IMR-90 (cell line): ENCODE measurements at regions not wholly inside any gene's neighbourhood (a gene's known extent, or its start where the extent isn't known, plus 50 kb on each side); places are given as distances from the start of the nearest gene placed in this dataset.

Experiments
- ATAC-seq: fragments of 200-7000 bp; cut with Tn5 transposase; 2 replicates; pipeline ENCODE4 v1.9.1; 2020; ENCODE audit warnings: low read depth, mild to moderate bottlenecking, moderate library complexity
- BruUV-seq: library from RNA; stranded (reverse); fragments of 400-500 nt; replicated peaks from 2 replicates; lab custom pipeline; 2021; lab: Mats Ljungman, UMichigan
- CTCF ChIA-PET: fragments of 300-600 bp; formaldehyde crosslinking; extraction: SDS; loops from one replicate; lab custom pipeline; 2021; ENCODE audit warnings: antibody characterized with exemption; lab: Yijun Ruan, JAX
- POLR2A ChIA-PET: fragments of 300-600 bp; sonication (Branson Sonifier 250); formaldehyde crosslinking; loops from one replicate; lab custom pipeline; 2022; ENCODE audit warnings: antibody characterized with exemption; ENCODE audit not compliant: unreplicated experiment; lab: Charles Lee
- DNase-seq: peaks from one replicate; pipeline ENCODE4 v3.0.0; 2013
- H2AFZ ChIP-seq: replicated peaks from 2 replicates; pipeline ENCODE3; 2013; ENCODE audit warnings: low read length, mild to moderate bottlenecking; ENCODE audit not compliant: poor library complexity
- H2AK5ac ChIP-seq: 2 replicates; pipeline ENCODE4 v1.6.1; 2013; ENCODE audit warnings: low read depth, low read length, inconsistent platforms
- H2AK9ac ChIP-seq: replicated peaks from 2 replicates; pipeline ENCODE3; 2013; ENCODE audit warnings: mild to moderate bottlenecking, low read depth, low read length, moderate library complexity; ENCODE audit not compliant: poor library complexity
- H2BK120ac ChIP-seq: 2 replicates; pipeline ENCODE4 v1.6.1; 2013; ENCODE audit warnings: low read depth, low read length, inconsistent platforms
- H2BK15ac ChIP-seq: 3 replicates; pipeline ENCODE4 v1.6.1; 2013; ENCODE audit warnings: low read depth, low read length, inconsistent platforms
- H2BK20ac ChIP-seq: 2 replicates; pipeline ENCODE4 v1.6.1; 2013; ENCODE audit warnings: low read depth, mild to moderate bottlenecking, inconsistent platforms, low read length, moderate library complexity
- H2BK5ac ChIP-seq: 2 replicates; pipeline ENCODE4 v1.6.1; 2013; ENCODE audit warnings: mild to moderate bottlenecking, low read depth, low read length, inconsistent platforms; ENCODE audit not compliant: poor library complexity, severe bottlenecking
- H3K14ac ChIP-seq: replicated peaks from 2 replicates; pipeline ENCODE4 v1.6.1; 2013; ENCODE audit warnings: low read depth, low read length, inconsistent platforms
- H3K18ac ChIP-seq: 2 replicates; pipeline ENCODE4 v1.6.1; 2013; ENCODE audit warnings: low read depth, low read length, control low read depth
- H3K23ac ChIP-seq: 2 replicates; pipeline ENCODE4 v1.6.1; 2013; ENCODE audit warnings: low read depth, low read length, inconsistent platforms
- H3K27ac ChIP-seq: 2 replicates; pipeline ENCODE4 v1.5.1; 2013; ENCODE audit warnings: mild to moderate bottlenecking, control low read depth, low read length; ENCODE audit not compliant: insufficient read depth
- H3K27me3 ChIP-seq: 2 replicates; pipeline ENCODE4 v1.6.1; 2013; ENCODE audit warnings: low read length; ENCODE audit not compliant: control insufficient read depth, insufficient read depth
- H3K36me3 ChIP-seq: 2 replicates; pipeline ENCODE4 v1.6.1; 2013; ENCODE audit warnings: low read length, mixed read lengths; ENCODE audit not compliant: control insufficient read depth, insufficient read depth
- H3K4ac ChIP-seq: 2 replicates; pipeline ENCODE4 v1.6.1; 2013; ENCODE audit warnings: low read depth, low read length, inconsistent platforms
- H3K4me1 ChIP-seq: 2 replicates; pipeline ENCODE4 v1.6.1; 2013; ENCODE audit warnings: low read length, mixed read lengths; ENCODE audit not compliant: control insufficient read depth, insufficient read depth
- H3K4me2 ChIP-seq: 2 replicates; pipeline ENCODE4 v1.6.1; 2013; ENCODE audit warnings: low read depth, mild to moderate bottlenecking, control low read depth, low read length, moderate library complexity
- H3K4me3 ChIP-seq: 2 replicates; pipeline ENCODE4 v1.5.1; 2013; ENCODE audit warnings: low read depth, mild to moderate bottlenecking, control low read depth, low read length, moderate library complexity; ENCODE audit not compliant: insufficient read depth
- H3K56ac ChIP-seq: 2 replicates; pipeline ENCODE4 v1.6.1; 2013; ENCODE audit warnings: low read length, inconsistent platforms; ENCODE audit not compliant: insufficient read depth; ENCODE audit errors: extremely low read depth
- H3K79me1 ChIP-seq, 2 experiments: 2 replicates each; pipeline ENCODE4 v1.6.1; 2013; ENCODE audit warnings: low read length in 2 of 2, inconsistent platforms in 1 of 2, low read depth in 1 of 2
- H3K9ac ChIP-seq: 2 replicates; pipeline ENCODE4 v1.6.1; 2013; ENCODE audit warnings: low read depth, low read length, control low read depth
- H3K9me1 ChIP-seq: 2 replicates; pipeline ENCODE4 v1.6.1; 2013; ENCODE audit warnings: low read length, inconsistent platforms; ENCODE audit not compliant: insufficient read depth
- H3K9me3 ChIP-seq: 2 replicates; pipeline ENCODE4 v1.6.1; 2013; ENCODE audit warnings: low read length; ENCODE audit not compliant: control insufficient read depth, insufficient read depth
- H4K20me1 ChIP-seq: 2 replicates; pipeline ENCODE4 v1.6.1; 2013; ENCODE audit warnings: low read length, inconsistent platforms; ENCODE audit not compliant: insufficient read depth
- H4K5ac ChIP-seq: 2 replicates; pipeline ENCODE4 v1.6.1; 2013; ENCODE audit warnings: mild to moderate bottlenecking, low read depth, low read length, control low read depth
- H4K8ac ChIP-seq, 2 experiments: 2 replicates each; pipeline ENCODE4 v1.6.1; 2013; ENCODE audit warnings: low read depth in 2 of 2, low read length in 2 of 2, control low read depth in 1 of 2, inconsistent platforms in 1 of 2
- H4K91ac ChIP-seq: 2 replicates; pipeline ENCODE4 v1.6.1; 2013; ENCODE audit warnings: low read depth, low read length, inconsistent platforms; ENCODE audit not compliant: insufficient read depth
- BHLHE40 ChIP-seq: fragments of 150-350 bp; IDR thresholded peaks from 2 replicates; pipeline ENCODE4 v1.6.1; 2016; ENCODE audit warnings: mild to moderate bottlenecking, low read depth, low read length
- CEBPB ChIP-seq: IDR thresholded peaks from 2 replicates; pipeline ENCODE4 v1.6.1; 2012; ENCODE audit warnings: low read depth, low read length, improper control_type of control experiment
- CHD1 ChIP-seq: IDR thresholded peaks from 2 replicates; pipeline ENCODE4 v1.6.1; 2012; ENCODE audit warnings: low read depth, low read length, improper control_type of control experiment
- FOS ChIP-seq: fragments of 150-350 bp; IDR thresholded peaks from 2 replicates; pipeline ENCODE4 v1.6.1; 2016; ENCODE audit warnings: low read depth, low read length
- MAFK ChIP-seq: IDR thresholded peaks from 2 replicates; pipeline ENCODE4 v1.6.1; 2012; ENCODE audit warnings: low read depth, low read length, improper control_type of control experiment
- MAZ ChIP-seq: IDR thresholded peaks from 2 replicates; pipeline ENCODE4 v1.6.1; 2012; ENCODE audit warnings: low read depth, mild to moderate bottlenecking, low read length, improper control_type of control experiment, moderate library complexity, borderline replicate concordance
- MXI1 ChIP-seq: IDR thresholded peaks from 2 replicates; pipeline ENCODE4 v1.6.1; 2012; ENCODE audit warnings: low read depth, mild to moderate bottlenecking, low read length, moderate library complexity, borderline replicate concordance
- NFE2L2 ChIP-seq: fragments of 150-350 bp; IDR thresholded peaks from 2 replicates; pipeline ENCODE4 v1.6.1; 2016; ENCODE audit warnings: low read depth, mild to moderate bottlenecking, low read length
- POLR2A ChIP-seq: IDR thresholded peaks from 2 replicates; pipeline ENCODE4 v1.6.1; 2012; ENCODE audit warnings: mild to moderate bottlenecking, low read depth, low read length
- RAD21 ChIP-seq: IDR thresholded peaks from 2 replicates; pipeline ENCODE4 v1.6.1; 2012; ENCODE audit warnings: low read length, improper control_type of control experiment
- RCOR1 ChIP-seq: IDR thresholded peaks from 2 replicates; pipeline ENCODE4 v1.6.1; 2012; ENCODE audit warnings: mild to moderate bottlenecking, low read length, improper control_type of control experiment; ENCODE audit not compliant: insufficient replicate concordance
- RFX5 ChIP-seq: IDR thresholded peaks from 2 replicates; pipeline ENCODE4 v1.8.0; 2012; ENCODE audit warnings: low read depth, mild to moderate bottlenecking, low read length, moderate library complexity
- SMC3 ChIP-seq: fragments of 150-350 bp; IDR thresholded peaks from 2 replicates; pipeline ENCODE4 v1.6.1; 2016; ENCODE audit warnings: low read depth, mild to moderate bottlenecking, antibody characterized with exemption, low read length, moderate library complexity
- WGBS, 2 experiments: methylation state at CpG; one replicate each; pipeline versions ENCODE4 v1.1.5 to v1.1.7; 2013; ENCODE audit warnings: missing lambda C conversion rate in 2 of 2; ENCODE audit not compliant: insufficient read length in 1 of 2; ENCODE audit errors: extremely low coverage in 2 of 2; 5-methylcytosine and 5-hydroxymethylcytosine counted together
- dilution Hi-C: fragments of 300-500 bp; cut with HindIII; formaldehyde crosslinking; loops from one replicate; pipeline ENCODE4 v1.14.3; 2018; ENCODE audit warnings: low sequenced_read_pairs; ENCODE audit not compliant: unreplicated experiment
- in situ Hi-C: fragments of 300-500 bp; cut with MboI; formaldehyde crosslinking; loops from 3 replicates; pipeline ENCODE4 v1.14.3; 2019; ENCODE audit warnings: low sequenced_read_pairs, inconsistent platforms, mixed read lengths
- intact Hi-C: fragments of 100-400 bp; cut with micrococcal nuclease; formaldehyde crosslinking; loops from 2 replicates; pipeline ENCODE4 v1.10.0; 2022
- TF ChIP-seq, protein P1 (sequence below): fragments of 150-350 bp; IDR thresholded peaks from 2 replicates; pipeline ENCODE4 v1.6.1; 2017; ENCODE audit warnings: mild to moderate bottlenecking, antibody characterized with exemption, low read length, low read depth
- TF ChIP-seq, protein P2 (sequence below): fragments of 150-350 bp; IDR thresholded peaks from 2 replicates; pipeline ENCODE4 v1.6.1; 2016; ENCODE audit warnings: low read depth, mild to moderate bottlenecking, low read length, moderate library complexity, borderline replicate concordance
- TF ChIP-seq, protein P3 (sequence below): conservative IDR thresholded peaks from 2 replicates; pipeline ENCODE4 v1.5.1; 2012; ENCODE audit warnings: mild to moderate bottlenecking, low read depth, low read length, improper control_type of control experiment

DNA sequence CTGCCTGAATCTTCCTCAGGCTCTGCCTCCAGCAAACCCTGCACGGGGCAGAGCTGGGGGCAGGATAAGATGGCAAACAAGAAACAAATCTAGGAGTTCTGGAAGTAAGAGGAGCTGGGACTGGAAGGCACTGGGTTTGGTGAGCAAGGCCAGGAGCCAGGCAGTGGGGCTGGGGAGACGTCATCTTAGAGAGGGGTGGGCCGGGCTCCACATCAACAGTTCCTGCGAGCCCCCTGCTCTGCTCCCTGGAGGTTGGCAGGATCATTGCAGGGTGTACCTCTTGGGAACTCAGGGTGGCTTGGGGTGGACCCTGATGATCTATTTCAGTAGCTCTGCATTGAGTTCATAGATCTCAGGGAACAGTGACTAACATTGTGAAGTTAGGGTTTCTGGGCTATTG, 87.3 kb upstream of the PRR23E start:
- Histone ChIP-seq H2BK5ac (no peak overlapping the region), H4K5ac (no peak overlapping the region), H2AFZ (no peak overlapping the region), H2BK15ac (no peak overlapping the region), H3K23ac (no peak overlapping the region), H2BK120ac (no peak overlapping the region), H2BK20ac (no peak overlapping the region), H3K18ac (no peak overlapping the region), H3K27me3 (peaks cover 19% of the 10 kb centered on the region; the same call in 1 of the 2 replicates), H4K8ac (no peak overlapping the region), H3K9me3 (no peaks in the 10 kb centered on the region), H3K79me1 (no peaks in the 10 kb centered on the region), H3K4me1 (no peaks in the 10 kb centered on the region), H4K20me1 (no peaks in the 10 kb centered on the region), H3K9me1 (no peaks in the 10 kb centered on the region), H2AK5ac (no peak overlapping the region), H3K9ac (no peak overlapping the region), H2AK9ac (no peak overlapping the region), H4K91ac (no peak overlapping the region), H3K4ac (no peak overlapping the region), H3K56ac (no peak overlapping the region), H3K36me3 (no peaks in the 10 kb centered on the region), H3K4me2 (no peak overlapping the region), H3K4me3 (no peak overlapping the region), H3K14ac (no peak overlapping the region), H3K27ac (no peak overlapping the region)
- ATAC-seq (no peak), DNase-seq (no peak)
- in situ Hi-C loops (no loop called here), intact Hi-C loops (no loop called here), dilution Hi-C loops (no loop called here)
- POLR2A ChIA-PET, result no interaction called here
- no CpG with 5 or more reads among the region's 4 CpGs for WGBS, 2 experiments
- CTCF ChIA-PET, result no interaction called here
- BruUV-seq, result no TSS peak
- no peak for TF ChIP-seq MXI1
- no peak for TF ChIP-seq RAD21
- TF ChIP-seq BHLHE40, result no peak
- TF ChIP-seq, protein P1, sequence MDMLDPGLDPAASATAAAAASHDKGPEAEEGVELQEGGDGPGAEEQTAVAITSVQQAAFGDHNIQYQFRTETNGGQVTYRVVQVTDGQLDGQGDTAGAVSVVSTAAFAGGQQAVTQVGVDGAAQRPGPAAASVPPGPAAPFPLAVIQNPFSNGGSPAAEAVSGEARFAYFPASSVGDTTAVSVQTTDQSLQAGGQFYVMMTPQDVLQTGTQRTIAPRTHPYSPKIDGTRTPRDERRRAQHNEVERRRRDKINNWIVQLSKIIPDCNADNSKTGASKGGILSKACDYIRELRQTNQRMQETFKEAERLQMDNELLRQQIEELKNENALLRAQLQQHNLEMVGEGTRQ, result no peak
- TF ChIP-seq RCOR1, result no peak
- TF ChIP-seq, protein P2, sequence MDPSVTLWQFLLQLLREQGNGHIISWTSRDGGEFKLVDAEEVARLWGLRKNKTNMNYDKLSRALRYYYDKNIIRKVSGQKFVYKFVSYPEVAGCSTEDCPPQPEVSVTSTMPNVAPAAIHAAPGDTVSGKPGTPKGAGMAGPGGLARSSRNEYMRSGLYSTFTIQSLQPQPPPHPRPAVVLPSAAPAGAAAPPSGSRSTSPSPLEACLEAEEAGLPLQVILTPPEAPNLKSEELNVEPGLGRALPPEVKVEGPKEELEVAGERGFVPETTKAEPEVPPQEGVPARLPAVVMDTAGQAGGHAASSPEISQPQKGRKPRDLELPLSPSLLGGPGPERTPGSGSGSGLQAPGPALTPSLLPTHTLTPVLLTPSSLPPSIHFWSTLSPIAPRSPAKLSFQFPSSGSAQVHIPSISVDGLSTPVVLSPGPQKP, result no peak
- TF ChIP-seq CEBPB, result no peak
- no peak for TF ChIP-seq NFE2L2
- no peak for TF ChIP-seq CHD1
- no peak for TF ChIP-seq SMC3
- no peak for TF ChIP-seq MAFK
- TF ChIP-seq FOS, result no peak
- no peak for TF ChIP-seq MAZ
- TF ChIP-seq POLR2A, result no peak
- TF ChIP-seq, protein P3, sequence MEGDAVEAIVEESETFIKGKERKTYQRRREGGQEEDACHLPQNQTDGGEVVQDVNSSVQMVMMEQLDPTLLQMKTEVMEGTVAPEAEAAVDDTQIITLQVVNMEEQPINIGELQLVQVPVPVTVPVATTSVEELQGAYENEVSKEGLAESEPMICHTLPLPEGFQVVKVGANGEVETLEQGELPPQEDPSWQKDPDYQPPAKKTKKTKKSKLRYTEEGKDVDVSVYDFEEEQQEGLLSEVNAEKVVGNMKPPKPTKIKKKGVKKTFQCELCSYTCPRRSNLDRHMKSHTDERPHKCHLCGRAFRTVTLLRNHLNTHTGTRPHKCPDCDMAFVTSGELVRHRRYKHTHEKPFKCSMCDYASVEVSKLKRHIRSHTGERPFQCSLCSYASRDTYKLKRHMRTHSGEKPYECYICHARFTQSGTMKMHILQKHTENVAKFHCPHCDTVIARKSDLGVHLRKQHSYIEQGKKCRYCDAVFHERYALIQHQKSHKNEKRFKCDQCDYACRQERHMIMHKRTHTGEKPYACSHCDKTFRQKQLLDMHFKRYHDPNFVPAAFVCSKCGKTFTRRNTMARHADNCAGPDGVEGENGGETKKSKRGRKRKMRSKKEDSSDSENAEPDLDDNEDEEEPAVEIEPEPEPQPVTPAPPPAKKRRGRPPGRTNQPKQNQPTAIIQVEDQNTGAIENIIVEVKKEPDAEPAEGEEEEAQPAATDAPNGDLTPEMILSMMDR, result no peak
- no peak for TF ChIP-seq RFX5
